ENCODE measurements at regions not wholly inside any gene's neighbourhood (a gene's known extent, or its start where the extent isn't known, plus 50 kb on each side); places are given as distances from the start of the nearest gene placed in this dataset.
A peak's percentile ranks its signal among the peaks of the same experiment; 100 is the strongest.

DNA sequence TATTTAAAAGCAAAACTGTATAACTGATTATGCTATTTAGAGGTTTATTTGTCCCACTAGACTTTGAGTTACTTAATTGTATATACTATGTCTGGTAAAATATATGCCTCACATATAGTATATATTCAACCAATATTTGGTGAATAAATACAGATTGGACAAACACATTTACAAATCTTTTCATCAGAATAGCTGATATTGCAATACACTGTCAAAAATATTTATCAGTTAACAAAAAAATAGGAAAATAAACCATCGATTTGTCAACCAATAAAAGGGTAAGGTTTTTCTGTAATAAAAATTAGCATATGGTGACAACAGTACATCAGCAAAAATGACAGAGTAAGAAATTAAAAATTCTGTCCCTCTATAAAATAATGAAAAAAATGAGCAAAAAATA is 889.9 kb upstream of the INTU start:
- Mint-ChIP-seq H3K9me3 (ENCODE audit: unreplicated experiment) (no peaks in the 10 kb centered on the region), H3K4me3 (ENCODE audit: unreplicated experiment) (no peak overlapping the region), H3K36me3 (ENCODE audit: low read depth, unreplicated experiment) (no peaks in the 10 kb centered on the region), H3K27ac (ENCODE audit: unreplicated experiment) (no peak overlapping the region), H3K27me3 (ENCODE audit: low read depth, unreplicated experiment) (no peaks in the 10 kb centered on the region), H3K4me1 (ENCODE audit: low read depth, unreplicated experiment) (no peaks in the 10 kb centered on the region)
- TF ChIP-seq, protein P1, sequence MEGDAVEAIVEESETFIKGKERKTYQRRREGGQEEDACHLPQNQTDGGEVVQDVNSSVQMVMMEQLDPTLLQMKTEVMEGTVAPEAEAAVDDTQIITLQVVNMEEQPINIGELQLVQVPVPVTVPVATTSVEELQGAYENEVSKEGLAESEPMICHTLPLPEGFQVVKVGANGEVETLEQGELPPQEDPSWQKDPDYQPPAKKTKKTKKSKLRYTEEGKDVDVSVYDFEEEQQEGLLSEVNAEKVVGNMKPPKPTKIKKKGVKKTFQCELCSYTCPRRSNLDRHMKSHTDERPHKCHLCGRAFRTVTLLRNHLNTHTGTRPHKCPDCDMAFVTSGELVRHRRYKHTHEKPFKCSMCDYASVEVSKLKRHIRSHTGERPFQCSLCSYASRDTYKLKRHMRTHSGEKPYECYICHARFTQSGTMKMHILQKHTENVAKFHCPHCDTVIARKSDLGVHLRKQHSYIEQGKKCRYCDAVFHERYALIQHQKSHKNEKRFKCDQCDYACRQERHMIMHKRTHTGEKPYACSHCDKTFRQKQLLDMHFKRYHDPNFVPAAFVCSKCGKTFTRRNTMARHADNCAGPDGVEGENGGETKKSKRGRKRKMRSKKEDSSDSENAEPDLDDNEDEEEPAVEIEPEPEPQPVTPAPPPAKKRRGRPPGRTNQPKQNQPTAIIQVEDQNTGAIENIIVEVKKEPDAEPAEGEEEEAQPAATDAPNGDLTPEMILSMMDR (IDR thresholded peaks at IDR 0.05; ENCODE audit: insufficient read depth, low read depth, low read length) = no peak
- no peak for TF ChIP-seq EZH2 (IDR thresholded peaks at IDR 0.05; ENCODE audit: insufficient read depth, low read length)
- Histone ChIP-seq H3K27me3 (ENCODE audit: insufficient read depth, low read length) (no peaks in the 10 kb centered on the region), H4K20me1 (ENCODE audit: insufficient read depth, low read length) (no peaks in the 10 kb centered on the region), H3K4me1 (ENCODE audit: insufficient read depth, low read length) (no peaks in the 10 kb centered on the region), H3K4me3 (ENCODE audit: insufficient read depth, low read depth, low read length) (no peak overlapping the region), H2AFZ (ENCODE audit: low read depth, low read length) (no peak overlapping the region), H3K4me2 (ENCODE audit: low read length) (no peak overlapping the region), H3K36me3 (ENCODE audit: insufficient read depth, low read length) (no peaks in the 10 kb centered on the region), H3K9me3 (ENCODE audit: insufficient read depth, low read depth, low read length) (no peaks in the 10 kb centered on the region), H3K79me2 (ENCODE audit: insufficient read depth, low read length) (no peaks in the 10 kb centered on the region), H3K27ac (ENCODE audit: low read depth, low read length) (no peak overlapping the region), H3K9ac (ENCODE audit: low read length) (no peak overlapping the region)
- DNase-seq (ENCODE audit: low read depth) (no peak), FAIRE-seq (no peak)

DNA sequence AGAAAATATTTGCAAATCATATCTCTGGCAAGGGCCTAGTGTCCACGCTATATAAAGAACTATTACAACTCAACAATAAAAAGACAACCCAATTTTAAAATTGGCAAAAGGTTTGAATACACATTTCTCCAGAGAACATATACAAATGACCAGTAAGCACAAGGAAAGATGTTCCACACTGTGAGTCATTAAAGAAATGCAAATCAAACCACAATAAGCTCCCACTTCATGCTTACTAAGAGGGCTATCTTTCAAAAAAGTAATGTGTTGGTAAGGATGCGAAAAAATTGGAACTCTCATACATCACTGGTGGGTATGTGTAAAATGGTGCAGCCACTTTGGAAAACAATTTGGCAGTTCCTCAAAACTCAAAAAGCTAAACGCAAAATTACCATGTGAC is 884.0 kb upstream of the INTU start:
- no peaks in the 10 kb centered on the region for H3K79me2 ChIP-seq (ENCODE audit: insufficient read depth, low read length)
- DNase-seq (ENCODE audit: low read depth) = peak; percentile 79
- no peaks in the 10 kb centered on the region for H4K20me1 ChIP-seq (ENCODE audit: insufficient read depth, low read length)
- peak; percentile 68 for FAIRE-seq
- TF ChIP-seq EZH2 (IDR thresholded peaks at IDR 0.05; ENCODE audit: insufficient read depth, low read length) = no peak
- TF ChIP-seq, protein P1 (IDR thresholded peaks at IDR 0.05; ENCODE audit: insufficient read depth, low read depth, low read length) = no peak
- H3K4me3 ChIP-seq (ENCODE audit: insufficient read depth, low read depth, low read length) = no peak overlapping the region
- no peaks in the 10 kb centered on the region for H3K4me1 ChIP-seq (ENCODE audit: insufficient read depth, low read length)
- Mint-ChIP-seq H3K4me3 (ENCODE audit: unreplicated experiment) (no peak overlapping the region), H3K9me3 (ENCODE audit: unreplicated experiment) (no peaks in the 10 kb centered on the region), H3K4me1 (ENCODE audit: low read depth, unreplicated experiment) (peaks cover 5% of the 10 kb centered on the region), H3K27ac (ENCODE audit: unreplicated experiment) (no peak overlapping the region), H3K27me3 (ENCODE audit: low read depth, unreplicated experiment) (no peaks in the 10 kb centered on the region), H3K36me3 (ENCODE audit: low read depth, unreplicated experiment) (no peaks in the 10 kb centered on the region)
- H2AFZ ChIP-seq (ENCODE audit: low read depth, low read length) = no peak overlapping the region
- H3K36me3 ChIP-seq (ENCODE audit: insufficient read depth, low read length) = no peaks in the 10 kb centered on the region
- no peak overlapping the region for H3K9ac ChIP-seq (ENCODE audit: low read length)
- no peak overlapping the region for H3K4me2 ChIP-seq (ENCODE audit: low read length)
- no peaks in the 10 kb centered on the region for H3K27me3 ChIP-seq (ENCODE audit: insufficient read depth, low read length)
- no peaks in the 10 kb centered on the region for H3K9me3 ChIP-seq (ENCODE audit: insufficient read depth, low read depth, low read length)
- H3K27ac ChIP-seq (ENCODE audit: low read depth, low read length) = no peak overlapping the region

DNA sequence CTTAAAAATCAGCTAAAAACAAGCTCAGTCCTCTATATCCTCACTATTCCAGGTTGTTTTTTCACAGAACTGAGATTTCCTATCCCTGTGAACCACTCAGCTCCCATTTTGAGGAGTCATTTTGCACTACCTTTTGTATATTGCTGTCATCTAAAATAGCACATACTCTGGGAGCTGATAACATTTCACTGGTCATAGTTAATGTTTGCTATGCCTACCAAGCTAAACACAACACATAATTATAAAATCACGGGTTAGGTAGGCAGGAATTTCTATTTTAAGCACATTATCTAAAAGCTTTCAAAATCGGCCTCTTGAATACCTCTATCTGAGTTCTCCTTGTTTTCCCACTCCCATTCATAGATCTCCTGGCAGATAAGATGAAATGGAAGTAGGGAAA is 882.0 kb upstream of the INTU start:
- H3K27me3 ChIP-seq (ENCODE audit: insufficient read depth, low read length) = no peaks in the 10 kb centered on the region
- H3K4me3 ChIP-seq (ENCODE audit: insufficient read depth, low read depth, low read length) = no peak overlapping the region
- H4K20me1 ChIP-seq (ENCODE audit: insufficient read depth, low read length) = no peaks in the 10 kb centered on the region
- no peaks in the 10 kb centered on the region for H3K27me3 Mint-ChIP-seq (ENCODE audit: low read depth, unreplicated experiment)
- no peaks in the 10 kb centered on the region for H3K36me3 Mint-ChIP-seq (ENCODE audit: low read depth, unreplicated experiment)
- H3K4me1 ChIP-seq (ENCODE audit: insufficient read depth, low read length) = no peaks in the 10 kb centered on the region
- H3K9me3 Mint-ChIP-seq (ENCODE audit: unreplicated experiment) = no peaks in the 10 kb centered on the region
- H3K9me3 ChIP-seq (ENCODE audit: insufficient read depth, low read depth, low read length) = no peaks in the 10 kb centered on the region
- H3K4me3 Mint-ChIP-seq (ENCODE audit: unreplicated experiment) = no peak overlapping the region
- no peak for DNase-seq (ENCODE audit: low read depth)
- H2AFZ ChIP-seq (ENCODE audit: low read depth, low read length) = no peak overlapping the region
- H3K9ac ChIP-seq (ENCODE audit: low read length) = no peak overlapping the region
- H3K27ac Mint-ChIP-seq (ENCODE audit: unreplicated experiment) = no peak overlapping the region
- TF ChIP-seq, protein P1 (IDR thresholded peaks at IDR 0.05; ENCODE audit: insufficient read depth, low read depth, low read length) = no peak
- TF ChIP-seq EZH2 (IDR thresholded peaks at IDR 0.05; ENCODE audit: insufficient read depth, low read length) = no peak
- H3K79me2 ChIP-seq (ENCODE audit: insufficient read depth, low read length) = no peaks in the 10 kb centered on the region
- FAIRE-seq = no peak
- no peaks in the 10 kb centered on the region for H3K36me3 ChIP-seq (ENCODE audit: insufficient read depth, low read length)
- peaks cover 5% of the 10 kb centered on the region for H3K4me1 Mint-ChIP-seq (ENCODE audit: low read depth, unreplicated experiment)
- no peak overlapping the region for H3K4me2 ChIP-seq (ENCODE audit: low read length)
- H3K27ac ChIP-seq (ENCODE audit: low read depth, low read length) = no peak overlapping the region
